Left ventricle myocardium superior (tissue), 1 donor: ENCODE measurements at regions not wholly inside any gene's neighbourhood (a gene's known extent, or its start where the extent isn't known, plus 50 kb on each side); places are given as distances from the start of the nearest gene placed in this dataset.
"Not testable (repeated sequence)": the region's sequence is repeated elsewhere in the genome, so short reads cannot be mapped to it uniquely, and the experiment has no call there.

Experiments
- ATAC-seq: fragments of 200-7000 bp; cut with Tn5 transposase; one replicate; pipeline ENCODE4 v1.9.1; 2020; ENCODE audit warnings: mild to moderate bottlenecking, moderate library complexity
- DNase-seq: peaks from one replicate; pipeline ENCODE4 v3.0.0-alpha.2; 2020
- intact Hi-C: fragments of 100-400 bp; cut with micrococcal nuclease; formaldehyde crosslinking; loops from one replicate; pipeline ENCODE4 v1.11.0; 2022
- donor health status: DM: no; HTN: yes; CAD: no; lungs with severe emphysema.

DNA sequence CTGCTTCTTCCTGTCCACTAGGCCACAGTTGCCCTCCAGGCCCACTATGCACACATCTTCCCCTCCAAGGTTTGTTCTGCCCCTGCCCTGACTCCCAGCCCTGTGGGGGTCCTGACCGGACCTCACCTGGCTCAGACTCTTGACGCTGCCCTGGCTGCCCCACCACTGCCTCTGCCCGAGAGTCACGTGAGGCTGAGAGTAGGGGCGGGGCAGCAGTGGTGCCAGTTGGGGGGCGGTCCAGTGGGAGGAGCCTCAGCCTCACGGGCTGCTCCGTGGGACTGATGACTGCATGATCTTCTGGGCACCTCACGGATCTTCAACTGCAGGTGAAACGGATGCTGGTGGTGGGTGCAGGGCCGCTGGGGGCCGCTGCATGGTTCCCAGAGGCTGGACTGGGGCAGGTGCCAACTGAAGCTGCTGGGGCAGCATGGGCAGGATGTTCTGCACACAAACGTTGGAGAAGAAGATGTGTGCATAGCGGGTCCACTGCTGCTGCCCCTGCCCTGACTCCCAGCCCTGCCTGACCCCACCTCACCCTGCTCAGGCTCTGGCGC, 77.6 kb downstream of the HHIPL2 start:
- intact Hi-C loops, DNase-seq, ATAC-seq: not testable (repeated sequence)

DNA sequence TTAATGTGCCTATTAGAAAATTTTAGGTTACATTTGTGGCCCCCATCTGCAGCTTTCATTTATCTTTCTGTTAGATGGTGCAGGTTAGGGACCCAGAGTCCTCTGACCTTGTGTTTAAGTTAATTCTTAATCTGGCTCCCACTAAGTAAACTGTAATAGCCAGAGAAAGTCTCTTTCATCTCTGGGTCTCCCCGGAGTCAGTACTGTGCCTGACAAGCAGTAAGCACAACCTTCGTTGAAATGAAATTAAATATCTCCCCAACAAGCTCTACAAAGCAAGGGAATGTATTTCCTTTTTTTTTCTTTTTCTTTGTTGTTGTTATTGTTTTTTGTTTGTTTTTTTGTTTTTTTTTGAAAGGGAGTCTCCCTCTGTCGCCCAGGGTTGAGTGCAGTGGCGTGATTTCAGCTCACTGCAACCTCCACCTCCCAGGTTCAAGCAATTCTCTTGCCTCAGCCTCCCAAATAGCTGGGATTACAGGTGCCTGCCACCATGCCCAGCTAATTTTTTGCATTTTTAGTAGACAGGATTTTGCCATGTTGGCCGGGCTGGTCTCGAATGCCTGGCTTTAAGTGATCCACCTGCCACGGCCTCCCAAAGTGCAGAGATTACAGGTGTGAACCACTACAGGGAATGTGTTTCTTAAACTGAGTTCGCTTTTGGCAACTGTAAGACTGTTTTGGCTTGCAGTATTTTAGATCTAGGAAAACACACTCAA, 81.6 kb downstream of the HHIPL2 start:
- ATAC-seq (no peak), DNase-seq (no peak)
- intact Hi-C loops = loop anchor here (5.0 kb wide), 1 partner anchor 166 kb away; no protein-coding TSS in a partner anchor

DNA sequence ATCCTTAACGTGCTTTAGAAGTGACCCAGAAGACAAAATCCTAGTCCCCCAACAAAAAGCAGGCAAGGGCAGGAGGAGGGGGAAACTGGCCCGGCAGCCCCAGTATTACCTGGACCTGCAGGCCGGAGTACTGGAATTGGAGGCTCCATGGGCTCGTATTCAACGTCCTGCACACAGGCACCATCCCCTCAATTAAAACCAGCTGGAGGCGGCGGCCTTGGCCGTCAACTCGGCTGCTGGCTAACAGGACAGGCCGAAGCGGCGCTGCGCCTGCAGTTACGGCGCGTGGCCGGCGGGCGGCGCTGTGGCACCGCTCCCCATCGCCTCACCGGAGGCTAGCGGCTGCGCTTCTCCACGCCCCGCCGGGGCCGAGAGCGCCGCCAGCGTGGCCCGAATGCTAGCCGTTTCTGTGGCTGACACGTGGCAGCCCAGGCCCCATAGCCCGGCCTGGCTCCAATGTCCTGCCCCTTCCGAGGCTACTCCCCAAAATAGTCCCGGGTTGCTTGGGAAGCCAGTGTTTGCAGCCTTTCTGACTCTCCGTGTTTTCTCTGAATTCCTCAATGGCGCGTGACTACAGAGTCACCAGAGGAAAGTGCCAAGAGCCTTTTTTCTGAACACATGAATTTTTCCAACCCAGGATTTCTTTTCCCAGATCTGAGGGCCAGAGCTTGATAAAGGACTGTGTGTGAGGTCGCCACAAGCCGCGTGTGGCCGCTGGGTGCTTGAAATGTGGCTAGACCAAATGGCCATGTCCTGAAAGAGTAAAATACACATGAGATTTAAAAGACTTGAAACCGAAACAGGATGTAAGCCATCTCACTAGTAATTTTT, 82.5 kb downstream of the HHIPL2 start:
- peak; percentile 100 for ATAC-seq
- intact Hi-C loops = loop anchor here (5.0 kb wide), 1 partner anchor 167 kb away; no protein-coding TSS in a partner anchor

GRCh38 chr1:222464841-222465210, 83.1 kb downstream of the HHIPL2 start:
- ATAC-seq = peak; percentile 40
- intact Hi-C loops = loop anchor here (5.0 kb wide), 1 partner anchor 167 kb away; no protein-coding TSS in a partner anchor

More for the DNA sequence above, 82.5 kb downstream of the HHIPL2 start:
- peak; percentile 95 for DNase-seq

GRCh38 chr1:222463059-222463730, 84.7 kb downstream of the HHIPL2 start:
- intact Hi-C loops = no loop called here
- no peak for DNase-seq
- ATAC-seq = no peak

More at GRCh38 chr1:222464841-222465210, 83.1 kb downstream of the HHIPL2 start:
- peak; percentile 59 for DNase-seq

- ATAC-seq = no peak
- intact Hi-C loops = no loop called here
- no peak for DNase-seq
These were observed 85.3 kb downstream of the HHIPL2 start for GRCh38 chr1:222462601-222463000.

- DNase-seq (no peak), ATAC-seq (no peak)
- intact Hi-C loops = no loop called here
These were observed 86.0 kb downstream of the HHIPL2 start for GRCh38 chr1:222461941-222462340.

DNA sequence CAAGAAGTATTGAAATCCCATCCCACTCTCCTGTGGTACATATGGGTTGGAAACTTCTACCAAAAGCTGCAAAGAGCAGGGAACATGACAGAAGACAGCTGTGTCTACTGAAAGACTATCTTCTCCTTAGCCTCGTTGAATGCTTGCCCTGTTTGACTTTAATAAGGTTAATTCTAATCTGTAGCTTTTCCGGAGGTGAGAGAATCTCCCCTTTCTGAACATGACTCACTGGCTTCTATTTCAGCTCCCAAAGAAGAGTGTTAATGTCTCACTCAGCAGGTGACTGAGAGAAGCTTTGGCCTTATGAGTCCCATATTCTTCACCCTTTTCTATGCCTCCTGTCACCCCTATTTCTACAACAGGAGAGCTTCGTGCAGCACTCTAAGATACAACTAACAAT, 88.3 kb downstream of the HHIPL2 start:
- ATAC-seq (no peak), DNase-seq (no peak)
- intact Hi-C loops = no loop called here

GRCh38 chr1:222457513-222457912, 90.4 kb downstream of the HHIPL2 start:
- no peak for DNase-seq
- no peak for ATAC-seq
- intact Hi-C loops = no loop called here

DNA sequence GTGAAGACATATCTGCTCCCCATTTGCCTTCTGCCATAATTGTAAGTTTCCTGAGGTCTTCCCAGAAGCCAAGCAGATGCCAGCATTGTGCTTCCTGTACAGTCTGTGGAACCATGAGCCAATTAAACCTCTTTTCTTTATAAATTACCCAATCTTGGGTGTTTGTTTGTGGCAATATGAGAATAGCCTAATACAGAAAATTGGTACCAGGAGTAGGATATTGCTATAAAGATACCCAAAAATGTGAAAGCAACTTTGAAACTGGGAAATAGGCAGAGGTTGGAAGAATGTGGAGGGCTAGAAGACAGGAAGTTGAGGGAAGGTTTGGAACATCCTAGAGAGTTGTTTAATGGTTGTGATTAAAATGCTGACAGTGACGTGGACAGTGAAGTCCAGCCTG, 90.8 kb downstream of the HHIPL2 start:
- no peak for ATAC-seq
- intact Hi-C loops = no loop called here
- DNase-seq = no peak

GRCh38 chr1:222455188-222455879, 92.6 kb downstream of the HHIPL2 start:
- intact Hi-C loops = no loop called here
- peak; percentile 87 for DNase-seq
- ATAC-seq = peak; percentile 98

GRCh38 chr1:222454782-222455181, 93.1 kb downstream of the HHIPL2 start:
- intact Hi-C loops = no loop called here
- DNase-seq (no peak), ATAC-seq (peak; percentile 77)

GRCh38 chr1:222454186-222454585, 93.7 kb downstream of the HHIPL2 start:
- intact Hi-C loops = no loop called here
- ATAC-seq (no peak), DNase-seq (no peak)

DNA sequence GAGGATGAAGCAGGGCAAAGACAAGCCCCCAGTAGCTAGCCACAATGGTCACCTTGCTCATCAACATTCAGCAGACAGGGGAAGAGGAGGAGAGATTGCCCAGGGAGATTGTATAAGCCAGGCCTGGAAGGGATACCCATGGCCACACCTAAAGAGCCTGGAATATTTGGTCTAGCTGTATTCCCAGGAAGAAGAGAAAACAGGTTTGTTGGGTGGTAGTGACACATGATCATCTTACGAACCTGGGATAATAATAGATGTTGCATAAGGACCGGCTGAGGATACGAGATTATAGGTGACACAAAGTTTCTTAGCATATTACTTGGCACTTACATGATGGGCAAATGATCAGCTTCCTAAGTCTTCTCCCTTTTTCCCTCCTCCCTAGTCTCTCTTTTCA, 95.9 kb downstream of the HHIPL2 start:
- DNase-seq (no peak), ATAC-seq (no peak)
- intact Hi-C loops = no loop called here

DNA sequence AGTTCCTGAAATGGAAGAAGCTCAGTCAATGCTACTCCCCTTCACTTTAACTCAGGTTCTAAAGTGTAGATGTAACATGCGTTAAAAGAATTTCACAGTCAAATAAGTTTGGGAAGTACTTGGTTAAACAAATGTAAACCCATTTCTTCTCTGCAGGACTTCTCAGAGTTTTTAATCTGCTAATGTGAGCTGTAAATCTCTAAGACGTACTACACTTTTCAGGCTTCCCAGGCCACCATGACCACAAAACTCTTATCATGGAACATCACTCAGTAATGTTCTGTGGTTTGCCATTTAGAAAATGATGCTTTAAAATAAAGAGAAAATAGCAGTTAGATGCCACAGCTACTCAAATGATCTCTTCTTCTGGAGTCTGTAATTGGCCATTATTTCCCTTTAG, 104.3 kb downstream of the HHIPL2 start:
- DNase-seq (no peak), ATAC-seq (no peak)
- intact Hi-C loops = no loop called here

GRCh38 chr1:222441066-222441465, 106.8 kb downstream of the HHIPL2 start:
- intact Hi-C loops = no loop called here
- no peak for DNase-seq
- ATAC-seq = peak; percentile 61

- DNase-seq = no peak
- no peak for ATAC-seq
- intact Hi-C loops = no loop called here
These were observed 123.1 kb downstream of the HHIPL2 start for GRCh38 chr1:222424826-222425225.

GRCh38 chr1:222421380-222421779, 126.5 kb downstream of the HHIPL2 start:
- ATAC-seq = no peak
- DNase-seq = no peak
- intact Hi-C loops = no loop called here

- no peak for ATAC-seq
- intact Hi-C loops = no loop called here
- DNase-seq = no peak
These were observed 127.3 kb downstream of the HHIPL2 start for GRCh38 chr1:222420633-222421032.
